ENCODE measurements at regions not wholly inside any gene's neighbourhood (a gene's known extent, or its start where the extent isn't known, plus 50 kb on each side); places are given as distances from the start of the nearest gene placed in this dataset.
"Not testable (repeated sequence)": the region's sequence is repeated elsewhere in the genome, so short reads cannot be mapped to it uniquely, and the experiment has no call there.

- no peak for TF ChIP-seq CTCF (IDR thresholded peaks at IDR 0.05; ENCODE audit: insufficient read depth, low read depth, low read length)
- no peak overlapping the region for H3K4me3 ChIP-seq (ENCODE audit: low read depth, low read length)
- DNase-seq (ENCODE audit: low read depth), result no peak
Measured at GRCh38 chr2:88396209-88396608, 56.3 kb downstream of the FOXI3 start.

- no peak for TF ChIP-seq CTCF (IDR thresholded peaks at IDR 0.05; ENCODE audit: insufficient read depth, low read depth, low read length)
- H3K4me3 ChIP-seq (ENCODE audit: low read depth, low read length), result no peak overlapping the region
- DNase-seq (ENCODE audit: low read depth), result no peak
Measured at GRCh38 chr2:88377641-88377991, 74.9 kb downstream of the FOXI3 start.

- DNase-seq (ENCODE audit: low read depth), result no peak
- no peak overlapping the region for H3K4me3 ChIP-seq (ENCODE audit: low read depth, low read length)
- no peak for TF ChIP-seq CTCF (IDR thresholded peaks at IDR 0.05; ENCODE audit: insufficient read depth, low read depth, low read length)
Measured at GRCh38 chr2:88372042-88372441, 80.5 kb downstream of the FOXI3 start.

- not testable (repeated sequence) for DNase-seq (ENCODE audit: low read depth)
Measured at GRCh38 chr2:88365408-88365807, 87.1 kb downstream of the FOXI3 start.

GRCh38 chr2:88355486-88355885 lies 97.0 kb downstream of the FOXI3 start:
- TF ChIP-seq CTCF (IDR thresholded peaks at IDR 0.05; ENCODE audit: insufficient read depth, low read depth, low read length), result no peak
- no peak for DNase-seq (ENCODE audit: low read depth)
- no peak overlapping the region for H3K4me3 ChIP-seq (ENCODE audit: low read depth, low read length)

More at GRCh38 chr2:88365408-88365807, 87.1 kb downstream of the FOXI3 start:
- H3K4me3 ChIP-seq (ENCODE audit: low read depth, low read length), result not testable (repeated sequence)

GRCh38 chr2:88351249-88351601 lies 101.3 kb downstream of the FOXI3 start:
- no peak for DNase-seq (ENCODE audit: low read depth)

GRCh38 chr2:88350331-88351248 lies 101.9 kb downstream of the FOXI3 start:
- peak overlapping the region; percentile 12 for H3K4me3 ChIP-seq (ENCODE audit: low read depth, low read length)
- DNase-seq (ENCODE audit: low read depth), result peak; percentile 34
- peak; percentile 77 for TF ChIP-seq CTCF (IDR thresholded peaks at IDR 0.05; ENCODE audit: insufficient read depth, low read depth, low read length)

More at GRCh38 chr2:88351249-88351601, 101.3 kb downstream of the FOXI3 start:
- TF ChIP-seq CTCF (IDR thresholded peaks at IDR 0.05; ENCODE audit: insufficient read depth, low read depth, low read length), result no peak
- no peak overlapping the region for H3K4me3 ChIP-seq (ENCODE audit: low read depth, low read length)
